DND-41 (cell line): ENCODE measurements at regions not wholly inside any gene's neighbourhood (a gene's known extent, or its start where the extent isn't known, plus 50 kb on each side); places are given as distances from the start of the nearest gene placed in this dataset.

Source experiments
- ATAC-seq: fragments of 200-7000 bp; cut with Tn5 transposase; 3 replicates; pipeline ENCODE4 v1.9.1; 2021; ENCODE audit warnings: low read depth; ENCODE audit not compliant: insufficient read depth
- DNase-seq: peaks from one replicate; pipeline ENCODE4 v3.0.0-alpha.2; 2020
- H2AFZ ChIP-seq: 2 replicates; pipeline ENCODE4 v1.6.0; 2012; ENCODE audit warnings: low read depth, low read length
- H3K27ac ChIP-seq: 2 replicates; pipeline ENCODE4 v1.5.1; 2012; ENCODE audit warnings: low read length, inconsistent platforms
- H3K27me3 ChIP-seq: fragments of 200-600 bp; sonication (generic); 2 replicates; pipeline ENCODE4 v1.6.0; 2012; ENCODE audit warnings: low read length, mild to moderate bottlenecking, inconsistent platforms; ENCODE audit not compliant: insufficient read depth, poor library complexity
- H3K36me3 ChIP-seq: 2 replicates; pipeline ENCODE4 v1.5.1; 2012; ENCODE audit warnings: low read length, inconsistent platforms; ENCODE audit not compliant: insufficient read depth
- H3K4me1 ChIP-seq: 2 replicates; pipeline ENCODE4 v1.5.1; 2012; ENCODE audit warnings: mild to moderate bottlenecking, low read length; ENCODE audit not compliant: insufficient read depth
- H3K4me2 ChIP-seq: 2 replicates; pipeline ENCODE4 v1.6.0; 2012; ENCODE audit warnings: mild to moderate bottlenecking, moderate library complexity, low read length, inconsistent platforms; ENCODE audit not compliant: insufficient read depth
- H3K4me3 ChIP-seq, 2 experiments: fragments of 200-600 bp in 1 of 2; shearing (Covaris generic) in 1 of 2; 2 replicates each; pipeline ENCODE4 v1.5.1; 2012 to 2016; ENCODE audit warnings: inconsistent platforms in 2 of 2, low read length in 2 of 2, mild to moderate bottlenecking in 2 of 2, low read depth in 1 of 2, moderate library complexity in 1 of 2
- H3K79me2 ChIP-seq: 2 replicates; pipeline ENCODE4 v1.6.0; 2012; ENCODE audit warnings: low read length, inconsistent platforms; ENCODE audit not compliant: insufficient read depth
- H3K9ac ChIP-seq: 2 replicates; pipeline ENCODE4 v1.6.0; 2012; ENCODE audit warnings: low read depth, mild to moderate bottlenecking, inconsistent platforms, low read length, moderate library complexity
- H3K9me3 ChIP-seq: 2 replicates; pipeline ENCODE4 v1.5.1; 2012; ENCODE audit warnings: low read length, moderate library complexity, mild to moderate bottlenecking, inconsistent platforms; ENCODE audit not compliant: insufficient read depth, severe bottlenecking
- H4K20me1 ChIP-seq: 2 replicates; pipeline ENCODE4 v1.6.0; 2012; ENCODE audit warnings: low read length; ENCODE audit not compliant: insufficient read depth
- EZH2 ChIP-seq: IDR thresholded peaks from 3 replicates; pipeline ENCODE4 v1.6.1; 2012; ENCODE audit warnings: borderline replicate concordance, low read depth, mild to moderate bottlenecking, moderate library complexity, low read length, inconsistent platforms; ENCODE audit not compliant: severe bottlenecking
- TF ChIP-seq, protein P1 (sequence below): IDR thresholded peaks from 2 replicates; pipeline ENCODE4 v1.5.1; 2012; ENCODE audit warnings: borderline replicate concordance, low read length, moderate library complexity, mild to moderate bottlenecking; ENCODE audit not compliant: poor library complexity, severe bottlenecking; ENCODE audit errors: extremely low read depth

DNA sequence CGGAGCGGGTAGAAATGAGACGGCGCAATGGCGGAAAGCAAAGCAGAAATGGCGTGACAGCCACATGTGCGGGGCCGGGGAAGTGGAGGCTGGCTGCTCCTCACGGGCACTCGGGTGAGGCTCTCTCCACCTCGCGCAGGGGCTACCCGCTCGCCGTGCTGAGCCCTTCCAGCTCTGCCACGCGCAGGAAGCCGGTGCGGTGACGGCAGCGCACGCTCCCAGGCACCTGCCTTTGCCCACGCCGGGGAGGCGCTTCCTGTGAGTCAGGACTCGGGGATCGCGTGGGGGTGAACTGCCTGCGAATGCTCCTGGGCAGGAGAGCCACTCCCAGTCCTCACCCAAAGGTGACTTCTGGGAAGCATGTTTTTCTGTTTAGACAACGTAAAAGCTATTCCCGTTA is 431.2 kb downstream of the GLRX3 start:
- H2AFZ ChIP-seq = no peak overlapping the region
- H3K9me3 ChIP-seq = no peaks in the 10 kb centered on the region
- H3K9ac ChIP-seq = no peak overlapping the region
- DNase-seq (no peak), ATAC-seq (no peak)
- no peak for TF ChIP-seq EZH2
- TF ChIP-seq, protein P1, sequence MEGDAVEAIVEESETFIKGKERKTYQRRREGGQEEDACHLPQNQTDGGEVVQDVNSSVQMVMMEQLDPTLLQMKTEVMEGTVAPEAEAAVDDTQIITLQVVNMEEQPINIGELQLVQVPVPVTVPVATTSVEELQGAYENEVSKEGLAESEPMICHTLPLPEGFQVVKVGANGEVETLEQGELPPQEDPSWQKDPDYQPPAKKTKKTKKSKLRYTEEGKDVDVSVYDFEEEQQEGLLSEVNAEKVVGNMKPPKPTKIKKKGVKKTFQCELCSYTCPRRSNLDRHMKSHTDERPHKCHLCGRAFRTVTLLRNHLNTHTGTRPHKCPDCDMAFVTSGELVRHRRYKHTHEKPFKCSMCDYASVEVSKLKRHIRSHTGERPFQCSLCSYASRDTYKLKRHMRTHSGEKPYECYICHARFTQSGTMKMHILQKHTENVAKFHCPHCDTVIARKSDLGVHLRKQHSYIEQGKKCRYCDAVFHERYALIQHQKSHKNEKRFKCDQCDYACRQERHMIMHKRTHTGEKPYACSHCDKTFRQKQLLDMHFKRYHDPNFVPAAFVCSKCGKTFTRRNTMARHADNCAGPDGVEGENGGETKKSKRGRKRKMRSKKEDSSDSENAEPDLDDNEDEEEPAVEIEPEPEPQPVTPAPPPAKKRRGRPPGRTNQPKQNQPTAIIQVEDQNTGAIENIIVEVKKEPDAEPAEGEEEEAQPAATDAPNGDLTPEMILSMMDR = no peak
- H3K27ac ChIP-seq = no peak overlapping the region
- H3K4me3 ChIP-seq = no peak overlapping the region
- H4K20me1 ChIP-seq = no peaks in the 10 kb centered on the region
- 0 out of 2 replicates have a peak, but pooled peaks cover 3% of the 10 kb centered on the region for H3K4me1 ChIP-seq
- no peaks in the 10 kb centered on the region for H3K27me3 ChIP-seq
- no peak overlapping the region for H3K4me2 ChIP-seq
- H3K79me2 ChIP-seq = no peaks in the 10 kb centered on the region
- H3K36me3 ChIP-seq = no peaks in the 10 kb centered on the region

DNA sequence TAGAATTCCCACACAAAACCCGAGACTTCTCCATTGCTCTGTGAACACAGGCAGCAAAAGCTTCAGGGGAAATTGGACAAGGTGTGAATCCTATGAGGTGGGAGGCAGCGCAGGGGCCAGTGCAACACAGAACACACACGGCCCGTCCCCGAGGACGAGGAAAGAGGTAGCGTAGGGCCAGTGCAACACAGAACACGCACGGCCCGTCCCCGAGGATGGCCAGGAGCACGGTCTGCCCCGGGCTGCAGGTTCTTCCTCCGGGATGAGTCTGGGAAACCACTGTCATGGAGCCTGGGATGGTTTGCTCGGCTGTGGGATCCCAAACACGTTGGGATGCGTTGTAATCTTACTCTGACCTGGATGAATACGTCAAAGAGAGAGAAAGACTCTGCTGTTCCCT is 432.1 kb downstream of the GLRX3 start:
- Histone ChIP-seq H3K4me3 (no peak overlapping the region), H3K27me3 (no peaks in the 10 kb centered on the region), H3K9ac (no peak overlapping the region), H3K27ac (no peak overlapping the region), H3K4me1 (0 out of 2 replicates have a peak, but pooled peaks cover 3% of the 10 kb centered on the region), H3K9me3 (no peaks in the 10 kb centered on the region), H2AFZ (no peak overlapping the region), H4K20me1 (no peaks in the 10 kb centered on the region), H3K4me2 (no peak overlapping the region), H3K36me3 (no peaks in the 10 kb centered on the region), H3K79me2 (no peaks in the 10 kb centered on the region)
- ATAC-seq (no peak), DNase-seq (no peak)
- TF ChIP-seq EZH2 = no peak
- TF ChIP-seq, protein P1 = no peak

DNA sequence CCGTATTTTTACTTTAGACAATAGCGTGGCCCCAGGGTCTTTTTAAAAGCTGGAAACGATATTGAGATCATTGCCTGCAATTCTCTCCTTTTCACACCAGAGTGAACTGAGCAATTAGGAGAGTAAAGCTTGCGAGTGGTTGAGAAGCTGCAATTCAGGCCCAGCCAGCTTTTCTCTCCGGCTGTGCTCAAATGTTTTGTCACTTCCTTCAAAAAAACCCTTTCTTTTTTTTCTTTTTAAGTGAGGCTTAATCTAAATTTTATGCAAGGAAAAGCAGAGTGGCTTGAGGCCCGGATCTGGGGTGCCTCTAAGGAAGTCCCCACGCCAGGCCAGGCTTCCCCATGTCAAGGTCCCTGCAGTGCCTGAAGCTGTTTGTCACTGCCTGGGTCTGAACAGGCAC is 433.9 kb downstream of the GLRX3 start:
- Histone ChIP-seq H3K4me1 (0 out of 2 replicates have a peak, but pooled peaks cover 3% of the 10 kb centered on the region), H3K27ac (no peak overlapping the region), H2AFZ (no peak overlapping the region), H3K79me2 (no peaks in the 10 kb centered on the region), H3K36me3 (no peaks in the 10 kb centered on the region), H3K9ac (no peak overlapping the region), H3K9me3 (no peaks in the 10 kb centered on the region), H3K4me2 (no peak overlapping the region), H3K27me3 (no peaks in the 10 kb centered on the region), H3K4me3 (no peak overlapping the region), H4K20me1 (no peaks in the 10 kb centered on the region)
- TF ChIP-seq EZH2 = no peak
- TF ChIP-seq, protein P1 = no peak
- ATAC-seq (no peak), DNase-seq (no peak)

DNA sequence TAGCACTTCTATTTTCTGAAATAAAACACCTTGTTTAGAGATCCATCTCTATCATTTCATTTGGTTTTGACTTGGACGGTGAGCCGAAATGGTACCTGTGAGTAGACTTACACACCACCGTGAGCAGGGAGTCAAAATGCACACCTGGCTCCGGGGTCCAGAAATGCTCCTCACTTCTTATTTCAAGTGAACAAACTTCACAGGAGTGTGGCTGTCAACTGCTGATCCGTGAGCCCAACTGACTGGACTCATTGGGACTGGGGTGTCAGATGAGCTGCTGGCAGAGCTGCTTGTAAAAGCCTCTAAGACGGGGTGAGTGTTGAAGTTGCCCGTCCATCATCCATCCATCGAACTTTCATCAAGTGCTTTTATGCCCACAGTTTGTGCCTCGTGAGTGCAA is 435.5 kb downstream of the GLRX3 start:
- no peaks in the 10 kb centered on the region for H3K79me2 ChIP-seq
- no peak overlapping the region for H3K27ac ChIP-seq
- 0 out of 2 replicates have a peak, but pooled peaks cover under 1% of the 10 kb centered on the region for H3K4me1 ChIP-seq
- TF ChIP-seq, protein P1 = no peak
- TF ChIP-seq EZH2 = no peak
- no peak overlapping the region for H3K4me2 ChIP-seq
- no peaks in the 10 kb centered on the region for H4K20me1 ChIP-seq
- H3K9ac ChIP-seq = no peak overlapping the region
- ATAC-seq (no peak), DNase-seq (no peak)
- H2AFZ ChIP-seq = no peak overlapping the region
- H3K27me3 ChIP-seq = no peaks in the 10 kb centered on the region
- no peaks in the 10 kb centered on the region for H3K36me3 ChIP-seq
- H3K9me3 ChIP-seq = no peaks in the 10 kb centered on the region
- H3K4me3 ChIP-seq = no peak overlapping the region
